ENCODE measurements at regions not wholly inside any gene's neighbourhood (a gene's known extent, or its start where the extent isn't known, plus 50 kb on each side); places are given as distances from the start of the nearest gene placed in this dataset.

GRCh38 chr7:109956916-109957315, 1134.0 kb upstream of the LRRN3 start:
- DNase-seq = no peak

- DNase-seq = no peak
Observed at GRCh38 chr7:109963741-109964140, 1127.2 kb upstream of the LRRN3 start.

- no peak for DNase-seq
Observed at GRCh38 chr7:109964780-109965179, 1126.1 kb upstream of the LRRN3 start.

GRCh38 chr7:109967406-109967805, 1123.5 kb upstream of the LRRN3 start:
- no peak for DNase-seq

GRCh38 chr7:109983618-109984017, 1107.3 kb upstream of the LRRN3 start:
- no peak for DNase-seq

GRCh38 chr7:109984729-109985128, 1106.2 kb upstream of the LRRN3 start:
- DNase-seq = no peak

- no peak for DNase-seq
Observed at GRCh38 chr7:109986701-109987100, 1104.2 kb upstream of the LRRN3 start.

GRCh38 chr7:109996411-109996810, 1094.5 kb upstream of the LRRN3 start:
- DNase-seq = no peak

- no peak for DNase-seq
Observed at GRCh38 chr7:109996927-109997326, 1094.0 kb upstream of the LRRN3 start.

GRCh38 chr7:109997837-109998236, 1093.1 kb upstream of the LRRN3 start:
- DNase-seq = no peak

GRCh38 chr7:110001254-110001938, 1089.5 kb upstream of the LRRN3 start:
- DNase-seq = no peak

GRCh38 chr7:110003827-110004226, 1087.1 kb upstream of the LRRN3 start:
- DNase-seq = no peak

GRCh38 chr7:110007320-110008063, 1083.4 kb upstream of the LRRN3 start:
- no peak for DNase-seq

GRCh38 chr7:110010359-110010758, 1080.6 kb upstream of the LRRN3 start:
- DNase-seq = peak; percentile 7

GRCh38 chr7:110017405-110017804, 1073.5 kb upstream of the LRRN3 start:
- no peak for DNase-seq

GRCh38 chr7:110027385-110027784, 1063.5 kb upstream of the LRRN3 start:
- DNase-seq = no peak

GRCh38 chr7:110043519-110043918, 1047.4 kb upstream of the LRRN3 start:
- DNase-seq = no peak

- DNase-seq = no peak
Observed at GRCh38 chr7:110050785-110051184, 1040.1 kb upstream of the LRRN3 start.

- no peak for DNase-seq
Observed at GRCh38 chr7:110051372-110051771, 1039.6 kb upstream of the LRRN3 start.

GRCh38 chr7:110056331-110056730, 1034.6 kb upstream of the LRRN3 start:
- no peak for DNase-seq

- no peak for DNase-seq
Observed at GRCh38 chr7:110058401-110058800, 1032.5 kb upstream of the LRRN3 start.

- no peak for DNase-seq
Observed at GRCh38 chr7:110061387-110061786, 1029.5 kb upstream of the LRRN3 start.

GRCh38 chr7:110065121-110065520, 1025.8 kb upstream of the LRRN3 start:
- DNase-seq = peak; percentile 26

GRCh38 chr7:110066843-110067242, 1024.1 kb upstream of the LRRN3 start:
- DNase-seq = no peak

GRCh38 chr7:110071192-110071591, 1019.7 kb upstream of the LRRN3 start:
- no peak for DNase-seq

Data from NCI-H510A treated with DMSO at 0.1 percent for 48 hours (cell line).